ENCODE measurements at regions not wholly inside any gene's neighbourhood (a gene's known extent, or its start where the extent isn't known, plus 50 kb on each side); places are given as distances from the start of the nearest gene placed in this dataset.
A peak's percentile ranks its signal among the peaks of the same experiment; 100 is the strongest.

DNA sequence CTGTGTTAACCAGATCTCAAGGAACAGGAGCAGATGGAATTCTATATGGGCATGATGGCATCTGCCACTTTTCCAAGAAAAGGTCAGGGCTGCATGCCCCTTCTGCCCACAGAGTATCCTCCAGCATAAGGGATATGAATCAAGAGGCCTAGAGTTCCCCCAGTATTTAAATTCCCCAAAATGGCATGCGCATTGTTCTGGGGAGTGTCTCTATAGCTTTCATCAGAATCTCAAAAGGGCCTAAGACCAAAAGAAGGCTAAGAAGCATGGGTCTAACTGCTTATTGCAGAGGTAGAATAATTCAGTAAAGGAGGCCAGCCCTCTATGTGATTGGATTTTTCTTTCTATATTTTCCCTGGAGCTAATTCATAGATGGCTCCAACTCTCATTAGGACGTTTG is 114.2 kb upstream of the SPIN1 start:
- peaks cover 17% of the 10 kb centered on the region for H3K4me1 Mint-ChIP-seq
- H3K4me3 Mint-ChIP-seq = no peak overlapping the region
- peaks cover 9% of the 10 kb centered on the region for H3K9me3 Mint-ChIP-seq
- TF ChIP-seq, protein P1, sequence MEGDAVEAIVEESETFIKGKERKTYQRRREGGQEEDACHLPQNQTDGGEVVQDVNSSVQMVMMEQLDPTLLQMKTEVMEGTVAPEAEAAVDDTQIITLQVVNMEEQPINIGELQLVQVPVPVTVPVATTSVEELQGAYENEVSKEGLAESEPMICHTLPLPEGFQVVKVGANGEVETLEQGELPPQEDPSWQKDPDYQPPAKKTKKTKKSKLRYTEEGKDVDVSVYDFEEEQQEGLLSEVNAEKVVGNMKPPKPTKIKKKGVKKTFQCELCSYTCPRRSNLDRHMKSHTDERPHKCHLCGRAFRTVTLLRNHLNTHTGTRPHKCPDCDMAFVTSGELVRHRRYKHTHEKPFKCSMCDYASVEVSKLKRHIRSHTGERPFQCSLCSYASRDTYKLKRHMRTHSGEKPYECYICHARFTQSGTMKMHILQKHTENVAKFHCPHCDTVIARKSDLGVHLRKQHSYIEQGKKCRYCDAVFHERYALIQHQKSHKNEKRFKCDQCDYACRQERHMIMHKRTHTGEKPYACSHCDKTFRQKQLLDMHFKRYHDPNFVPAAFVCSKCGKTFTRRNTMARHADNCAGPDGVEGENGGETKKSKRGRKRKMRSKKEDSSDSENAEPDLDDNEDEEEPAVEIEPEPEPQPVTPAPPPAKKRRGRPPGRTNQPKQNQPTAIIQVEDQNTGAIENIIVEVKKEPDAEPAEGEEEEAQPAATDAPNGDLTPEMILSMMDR (IDR thresholded peaks at IDR 0.05; ENCODE audit: unreplicated experiment) = no peak
- H3K36me3 Mint-ChIP-seq = peaks cover 4% of the 10 kb centered on the region
- H3K27me3 Mint-ChIP-seq (ENCODE audit: low read depth) = no peaks in the 10 kb centered on the region
- no peak for DNase-seq (ENCODE audit: low spot score in 2 of 2, unreplicated experiment in 2 of 2)
- no peak overlapping the region for H3K27ac Mint-ChIP-seq

DNA sequence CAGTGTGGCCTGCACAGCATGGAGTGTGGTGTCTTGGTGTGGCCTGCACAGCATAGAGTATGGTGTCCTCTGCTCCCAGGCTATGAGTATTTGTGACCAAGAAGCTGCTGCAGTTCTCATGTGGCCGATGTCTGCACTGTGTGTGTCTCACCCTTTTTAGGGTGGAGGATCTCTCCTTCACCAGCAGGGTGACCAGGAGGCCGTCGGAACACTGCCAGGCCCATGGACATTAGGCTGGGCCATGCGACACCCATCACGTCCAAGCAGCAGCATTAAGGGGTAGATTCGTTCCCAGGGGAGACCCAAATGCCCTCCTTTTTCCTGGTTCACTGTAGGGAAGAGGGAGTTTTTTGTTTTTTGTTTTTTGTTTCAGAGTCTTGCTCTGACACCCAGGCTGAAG is 115.3 kb upstream of the SPIN1 start:
- Mint-ChIP-seq H3K4me3 (no peak overlapping the region), H3K27ac (peak overlapping the region; percentile 73), H3K27me3 (ENCODE audit: low read depth) (no peaks in the 10 kb centered on the region), H3K9me3 (peaks cover 14% of the 10 kb centered on the region), H3K36me3 (peaks cover 4% of the 10 kb centered on the region), H3K4me1 (peaks cover 17% of the 10 kb centered on the region)
- TF ChIP-seq, protein P1 (IDR thresholded peaks at IDR 0.05; ENCODE audit: unreplicated experiment) = no peak
- DNase-seq (ENCODE audit: low spot score in 2 of 2, unreplicated experiment in 2 of 2) = no peak

DNA sequence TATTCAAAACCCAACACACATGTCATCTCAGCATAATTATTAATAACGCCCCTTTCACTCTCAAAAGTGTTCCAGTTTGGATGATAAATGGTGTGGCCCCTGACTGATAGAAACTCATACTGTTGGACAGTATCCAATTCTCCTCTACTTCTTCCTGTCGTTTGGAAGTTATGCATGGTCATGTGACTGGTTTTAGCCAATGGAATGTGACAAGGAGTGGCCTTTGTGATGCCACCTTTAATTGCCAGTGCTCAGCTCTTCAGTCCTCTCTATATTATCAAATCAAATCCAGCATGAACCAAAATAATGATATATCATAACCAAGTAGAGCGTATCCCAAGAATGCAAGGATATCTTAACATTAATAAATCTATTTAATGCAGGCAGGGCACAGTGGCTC is 117.8 kb upstream of the SPIN1 start:
- TF ChIP-seq, protein P1 (IDR thresholded peaks at IDR 0.05; ENCODE audit: unreplicated experiment) = no peak
- Mint-ChIP-seq H3K4me1 (peaks cover 13% of the 10 kb centered on the region), H3K27me3 (ENCODE audit: low read depth) (no peaks in the 10 kb centered on the region), H3K36me3 (peaks cover 4% of the 10 kb centered on the region), H3K4me3 (no peak overlapping the region), H3K9me3 (peaks cover 14% of the 10 kb centered on the region), H3K27ac (peak overlapping the region; percentile 96)
- DNase-seq (ENCODE audit: low spot score in 2 of 2, unreplicated experiment in 2 of 2) = no peak

DNA sequence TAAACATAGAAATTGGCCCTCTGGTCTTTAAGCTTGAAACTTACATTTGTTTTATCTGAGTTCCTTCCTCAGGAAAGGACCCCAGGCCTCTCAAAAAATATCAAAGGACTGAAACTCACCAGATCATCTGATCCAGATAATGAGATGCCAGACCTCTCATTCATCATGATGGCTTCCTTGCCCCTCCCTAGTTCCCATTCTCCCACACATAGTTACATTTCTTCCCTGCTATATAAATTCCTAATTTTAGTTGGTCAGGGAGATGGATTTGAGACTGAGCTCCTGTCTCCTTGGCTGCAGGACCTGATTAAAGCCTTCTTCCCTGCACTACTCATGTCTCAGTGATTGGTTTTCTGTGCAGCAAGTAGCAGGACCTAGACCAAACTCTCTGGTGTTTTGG is 119.4 kb upstream of the SPIN1 start:
- peaks cover 4% of the 10 kb centered on the region for H3K36me3 Mint-ChIP-seq

DNA sequence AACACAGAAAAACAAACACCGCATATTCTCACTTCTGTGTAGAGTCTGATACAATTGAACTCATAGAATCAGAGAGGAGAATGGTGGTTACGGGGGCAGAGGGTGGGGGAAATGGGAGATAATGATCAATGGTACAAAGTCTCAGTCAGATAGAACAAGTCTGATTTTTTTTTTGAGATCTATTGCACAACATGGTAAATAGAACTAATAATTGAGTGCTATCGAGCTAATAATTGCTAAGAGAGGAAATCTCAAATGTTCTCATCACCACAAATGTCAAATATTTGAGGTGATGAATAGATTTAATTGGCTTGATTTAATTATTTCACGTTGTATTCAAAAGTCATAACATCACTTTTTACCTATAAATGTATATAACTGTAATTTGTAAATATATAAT is 121.0 kb upstream of the SPIN1 start:
- Mint-ChIP-seq H3K4me3 (no peak overlapping the region), H3K27me3 (ENCODE audit: low read depth) (no peaks in the 10 kb centered on the region), H3K9me3 (peaks cover 14% of the 10 kb centered on the region), H3K4me1 (peaks cover 16% of the 10 kb centered on the region), H3K27ac (no peak overlapping the region), H3K36me3 (peaks cover 4% of the 10 kb centered on the region)
- DNase-seq (ENCODE audit: low spot score in 2 of 2, unreplicated experiment in 2 of 2) = no peak
- TF ChIP-seq, protein P1 (IDR thresholded peaks at IDR 0.05; ENCODE audit: unreplicated experiment) = no peak

More for the DNA sequence above, 119.4 kb upstream of the SPIN1 start:
- peaks cover 14% of the 10 kb centered on the region for H3K9me3 Mint-ChIP-seq
- TF ChIP-seq, protein P1 (IDR thresholded peaks at IDR 0.05; ENCODE audit: unreplicated experiment) = no peak
- no peaks in the 10 kb centered on the region for H3K27me3 Mint-ChIP-seq (ENCODE audit: low read depth)
- peaks cover 13% of the 10 kb centered on the region for H3K4me1 Mint-ChIP-seq
- H3K4me3 Mint-ChIP-seq = no peak overlapping the region
- DNase-seq (ENCODE audit: low spot score in 2 of 2, unreplicated experiment in 2 of 2) = no peak
- H3K27ac Mint-ChIP-seq = peak overlapping the region; percentile 43

DNA sequence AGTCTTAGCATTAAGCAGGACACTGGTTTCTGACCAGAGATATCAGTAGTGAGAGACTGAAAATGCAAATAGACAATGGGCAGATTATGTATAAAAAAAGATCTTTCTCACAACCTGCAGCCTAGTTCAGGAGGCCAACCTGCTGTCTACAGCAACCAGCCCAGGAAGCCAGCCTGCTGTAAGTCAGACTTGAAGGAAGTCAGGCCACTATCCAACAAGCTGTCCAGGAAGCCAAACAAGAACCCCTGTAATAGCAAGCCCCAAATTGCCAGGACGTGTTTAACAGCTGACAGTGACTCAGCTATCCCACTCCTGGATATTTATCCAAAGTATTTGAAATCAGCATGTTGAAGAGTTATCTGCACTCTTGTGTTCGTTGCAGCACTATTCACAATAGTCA is 121.8 kb upstream of the SPIN1 start:
- H3K9me3 Mint-ChIP-seq = peaks cover 14% of the 10 kb centered on the region
- TF ChIP-seq, protein P1 (IDR thresholded peaks at IDR 0.05; ENCODE audit: unreplicated experiment) = no peak
- H3K36me3 Mint-ChIP-seq = peaks cover 4% of the 10 kb centered on the region
- DNase-seq (ENCODE audit: low spot score in 2 of 2, unreplicated experiment in 2 of 2) = no peak
- H3K27me3 Mint-ChIP-seq (ENCODE audit: low read depth) = no peaks in the 10 kb centered on the region
- H3K4me1 Mint-ChIP-seq = peaks cover 16% of the 10 kb centered on the region
- no peak overlapping the region for H3K4me3 Mint-ChIP-seq
- peak overlapping the region; percentile 50 for H3K27ac Mint-ChIP-seq
